ENCODE measurements at regions not wholly inside any gene's neighbourhood (a gene's known extent, or its start where the extent isn't known, plus 50 kb on each side); places are given as distances from the start of the nearest gene placed in this dataset.

DNA sequence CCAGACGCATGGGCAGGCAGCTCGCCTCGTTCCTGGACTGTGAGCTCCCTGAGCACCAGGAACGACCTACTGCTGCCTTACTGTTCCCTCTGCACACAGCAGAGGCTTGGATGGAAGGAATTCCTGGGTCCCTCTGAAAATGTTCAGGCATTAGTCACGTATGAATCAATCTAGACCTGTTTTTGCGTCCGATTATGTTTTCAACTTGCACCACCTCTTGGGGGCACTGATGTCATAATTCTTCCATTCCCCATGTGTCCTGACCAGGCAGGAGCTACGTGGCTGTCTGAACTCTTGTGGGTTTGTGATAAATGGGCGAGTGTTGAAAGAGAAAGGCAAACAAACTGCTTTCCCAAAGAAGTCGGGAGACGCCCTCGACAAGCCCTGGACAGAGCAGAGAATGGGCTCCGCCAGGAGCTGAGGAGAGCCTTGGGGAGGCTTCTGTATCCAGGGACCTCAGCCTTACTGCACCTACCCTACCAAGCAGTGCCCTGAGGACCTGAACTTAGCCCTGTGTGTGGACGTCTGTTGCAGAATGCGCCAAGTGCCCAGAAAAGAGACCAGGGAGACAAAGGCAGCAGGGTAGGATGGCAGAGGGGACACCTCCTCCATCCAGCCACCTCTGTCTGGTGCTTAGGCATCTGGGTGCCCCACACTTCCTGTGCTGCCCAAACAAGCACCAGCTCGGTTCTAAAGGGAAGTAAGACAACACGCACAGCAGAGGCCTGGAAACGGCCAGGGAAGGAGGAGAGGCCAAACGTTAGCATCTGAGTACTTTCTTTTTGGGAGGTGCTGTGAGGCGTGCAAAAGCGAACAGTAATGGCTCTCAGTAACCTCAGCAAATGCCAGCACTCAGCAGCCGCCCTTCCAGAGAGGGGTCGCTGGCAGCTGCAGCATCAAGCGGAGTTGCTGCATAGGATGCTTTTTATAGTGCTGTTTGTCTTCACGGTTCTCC lies 124.2 kb downstream of the LY86 start:
- Mint-ChIP-seq H3K4me1 (peaks cover 31 to 38% of the 10 kb centered on the region in 2 experiments), H3K27me3 (ENCODE audit: low read depth) (peaks cover 8% of the 10 kb centered on the region; the same call in 1 of the 2 replicates), H3K9me3 (no peaks in the 10 kb centered on the region; a peak in 1 of 5 replicates), H3K36me3 (ENCODE audit: insufficient read depth in 1 of 3, low read depth in 3 of 3) (no peaks in the 10 kb centered on the region; a peak in 1 of 7 replicates), H3K4me3 (no peak overlapping the region), H3K27ac (no peak overlapping the region; a peak in 2 of 7 replicates)
- no peaks in the 10 kb centered on the region for H3K9me3 ChIP-seq (ENCODE audit: control insufficient read depth, low read depth, low read length)
- no peaks in the 10 kb centered on the region for H3K79me1 ChIP-seq (ENCODE audit: insufficient read depth, low read depth, low read length, poor library complexity, severe bottlenecking)
- no peak overlapping the region for H2BK20ac ChIP-seq (ENCODE audit: low read depth, low read length, poor library complexity, severe bottlenecking)
- no peak overlapping the region; the same call in 1 of the 2 replicates for H3K14ac ChIP-seq (ENCODE audit: insufficient read depth, low read length)
- H4K8ac ChIP-seq (replicated peaks; ENCODE audit: insufficient read length, low read depth, low read length): no peak overlapping the region
- no peak overlapping the region for H2AK5ac ChIP-seq (ENCODE audit: insufficient read length, low read length)
- no peak overlapping the region for H2BK12ac ChIP-seq (ENCODE audit: insufficient read length, low read depth, low read length)
- no peak overlapping the region for H2BK15ac ChIP-seq (ENCODE audit: low read depth, low read length)
- peaks cover 3% of the 10 kb centered on the region; the same call in 1 of the 2 replicates for H3K4me1 ChIP-seq (ENCODE audit: insufficient read depth, low read length)
- H3T11ph ChIP-seq (ENCODE audit: low read length): no peak overlapping the region
- no peaks in the 10 kb centered on the region for H3K79me2 ChIP-seq (ENCODE audit: insufficient read depth, low read length)
- DNase-seq: no peak
- H3K9ac ChIP-seq (ENCODE audit: extremely low read depth, insufficient read length, low read length): no peak overlapping the region
- no peak overlapping the region for H4K91ac ChIP-seq (ENCODE audit: insufficient read length, low read depth, low read length)
- no peaks in the 10 kb centered on the region for H4K20me1 ChIP-seq (ENCODE audit: control insufficient read depth, insufficient read depth, insufficient read length)
- H3K4me2 ChIP-seq (ENCODE audit: insufficient read depth, insufficient read length, low read length): no peak overlapping the region
- H3K56ac ChIP-seq (ENCODE audit: insufficient read length, low read depth, low read length): no peak overlapping the region
- WGBS (ENCODE audit: extremely low coverage, insufficient read length, low lambda C conversion rate): no CpG with 5 or more reads among the region's 25 CpGs
- no peak overlapping the region for H2AFZ ChIP-seq (ENCODE audit: low read length)
- H2BK120ac ChIP-seq (ENCODE audit: low read depth, low read length, poor library complexity, severe bottlenecking): no peak overlapping the region
- no peaks in the 10 kb centered on the region for H3K27me3 ChIP-seq (ENCODE audit: insufficient read depth, low read length)
- no peak overlapping the region for H3K27ac ChIP-seq (ENCODE audit: insufficient read length, low read depth, low read length)
- H3K23ac ChIP-seq (ENCODE audit: insufficient read length, low read depth, low read length): no peak overlapping the region
- H3K4ac ChIP-seq (ENCODE audit: low read depth, low read length): no peak overlapping the region
- no peak overlapping the region for H3K18ac ChIP-seq (ENCODE audit: insufficient read length, low read depth, low read length)
- no peak overlapping the region for H4K5ac ChIP-seq (ENCODE audit: insufficient read length, low read depth, low read length)
- TF ChIP-seq, protein P1, sequence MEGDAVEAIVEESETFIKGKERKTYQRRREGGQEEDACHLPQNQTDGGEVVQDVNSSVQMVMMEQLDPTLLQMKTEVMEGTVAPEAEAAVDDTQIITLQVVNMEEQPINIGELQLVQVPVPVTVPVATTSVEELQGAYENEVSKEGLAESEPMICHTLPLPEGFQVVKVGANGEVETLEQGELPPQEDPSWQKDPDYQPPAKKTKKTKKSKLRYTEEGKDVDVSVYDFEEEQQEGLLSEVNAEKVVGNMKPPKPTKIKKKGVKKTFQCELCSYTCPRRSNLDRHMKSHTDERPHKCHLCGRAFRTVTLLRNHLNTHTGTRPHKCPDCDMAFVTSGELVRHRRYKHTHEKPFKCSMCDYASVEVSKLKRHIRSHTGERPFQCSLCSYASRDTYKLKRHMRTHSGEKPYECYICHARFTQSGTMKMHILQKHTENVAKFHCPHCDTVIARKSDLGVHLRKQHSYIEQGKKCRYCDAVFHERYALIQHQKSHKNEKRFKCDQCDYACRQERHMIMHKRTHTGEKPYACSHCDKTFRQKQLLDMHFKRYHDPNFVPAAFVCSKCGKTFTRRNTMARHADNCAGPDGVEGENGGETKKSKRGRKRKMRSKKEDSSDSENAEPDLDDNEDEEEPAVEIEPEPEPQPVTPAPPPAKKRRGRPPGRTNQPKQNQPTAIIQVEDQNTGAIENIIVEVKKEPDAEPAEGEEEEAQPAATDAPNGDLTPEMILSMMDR (conservative IDR thresholded peaks at IDR 0.05): no peak
- no peaks in the 10 kb centered on the region for H3K23me2 ChIP-seq (ENCODE audit: insufficient read length, low read depth, low read length, poor library complexity, severe bottlenecking)
- H2BK5ac ChIP-seq (ENCODE audit: insufficient read length, low read length): no peak overlapping the region
